Cardiac fibroblast (primary cell): ENCODE measurements at regions not wholly inside any gene's neighbourhood (a gene's known extent, or its start where the extent isn't known, plus 50 kb on each side); places are given as distances from the start of the nearest gene placed in this dataset.
A peak's percentile ranks its signal among the peaks of the same experiment; 100 is the strongest.

Source experiments
- DNase-seq, 2 donors: peaks; one replicate each; pipeline versions ENCODE4 v3.0.0 to v3.0.0-alpha.2; 2010; ENCODE audit warnings: low read depth in 2 of 2
- H3K4me3 ChIP-seq, 2 donors: replicated peaks in 1 of 2; 1 replicate in 1 of 2; 2 replicates in 1 of 2; pipeline ENCODE4 v1.5.1; 2011; ENCODE audit warnings: low read depth in 2 of 2, low read length in 2 of 2, mild to moderate bottlenecking in 2 of 2, moderate library complexity in 1 of 2
- TF ChIP-seq, protein P1 (sequence below): IDR thresholded peaks from one replicate; pipeline ENCODE4 v1.5.1; 2011; ENCODE audit warnings: low read depth, mild to moderate bottlenecking, low read length, inconsistent platforms

DNA sequence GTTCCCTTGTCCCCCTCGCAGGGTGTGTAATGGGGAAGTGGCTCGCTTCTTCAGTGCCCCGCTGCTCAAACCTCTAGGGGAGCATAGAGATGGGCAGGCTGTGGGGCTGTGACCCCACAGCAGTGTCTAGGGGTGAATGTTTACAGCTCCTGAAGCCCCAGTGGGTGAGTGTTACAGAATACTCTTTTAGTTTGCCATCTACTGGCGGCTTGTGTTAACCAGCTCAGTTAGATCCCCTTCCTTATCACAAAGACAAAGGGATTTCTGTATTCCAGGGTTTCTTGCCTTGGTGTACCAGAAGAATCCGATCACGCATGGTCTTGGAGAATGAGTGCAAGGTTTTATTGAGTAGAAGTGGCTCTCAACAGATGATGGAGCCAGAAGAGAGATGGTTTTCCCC is 108.1 kb upstream of the IQCM start:
- no peak for DNase-seq
- TF ChIP-seq, protein P1, sequence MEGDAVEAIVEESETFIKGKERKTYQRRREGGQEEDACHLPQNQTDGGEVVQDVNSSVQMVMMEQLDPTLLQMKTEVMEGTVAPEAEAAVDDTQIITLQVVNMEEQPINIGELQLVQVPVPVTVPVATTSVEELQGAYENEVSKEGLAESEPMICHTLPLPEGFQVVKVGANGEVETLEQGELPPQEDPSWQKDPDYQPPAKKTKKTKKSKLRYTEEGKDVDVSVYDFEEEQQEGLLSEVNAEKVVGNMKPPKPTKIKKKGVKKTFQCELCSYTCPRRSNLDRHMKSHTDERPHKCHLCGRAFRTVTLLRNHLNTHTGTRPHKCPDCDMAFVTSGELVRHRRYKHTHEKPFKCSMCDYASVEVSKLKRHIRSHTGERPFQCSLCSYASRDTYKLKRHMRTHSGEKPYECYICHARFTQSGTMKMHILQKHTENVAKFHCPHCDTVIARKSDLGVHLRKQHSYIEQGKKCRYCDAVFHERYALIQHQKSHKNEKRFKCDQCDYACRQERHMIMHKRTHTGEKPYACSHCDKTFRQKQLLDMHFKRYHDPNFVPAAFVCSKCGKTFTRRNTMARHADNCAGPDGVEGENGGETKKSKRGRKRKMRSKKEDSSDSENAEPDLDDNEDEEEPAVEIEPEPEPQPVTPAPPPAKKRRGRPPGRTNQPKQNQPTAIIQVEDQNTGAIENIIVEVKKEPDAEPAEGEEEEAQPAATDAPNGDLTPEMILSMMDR, result no peak
- no peak overlapping the region for H3K4me3 ChIP-seq

DNA sequence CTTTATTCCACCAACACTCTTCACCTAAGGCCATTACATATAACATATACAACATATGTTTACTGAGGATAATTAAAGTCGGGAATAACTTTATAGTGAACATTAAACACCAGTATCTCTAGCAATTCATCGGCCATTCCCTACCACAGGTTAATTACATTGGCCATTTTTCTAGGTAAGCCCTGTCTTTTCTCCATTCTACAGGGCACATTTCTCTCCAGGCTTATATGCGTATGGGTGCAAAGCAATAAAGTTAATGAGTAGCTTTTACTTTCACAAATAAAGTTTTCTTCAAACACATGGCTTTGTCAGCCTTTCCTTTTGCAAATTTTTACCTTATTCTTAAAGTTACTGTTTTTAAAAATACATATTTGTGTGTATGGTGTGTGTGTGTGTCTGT is 111.9 kb upstream of the IQCM start:
- TF ChIP-seq, protein P1, result no peak
- no peak for DNase-seq
- H3K4me3 ChIP-seq, result no peak overlapping the region

DNA sequence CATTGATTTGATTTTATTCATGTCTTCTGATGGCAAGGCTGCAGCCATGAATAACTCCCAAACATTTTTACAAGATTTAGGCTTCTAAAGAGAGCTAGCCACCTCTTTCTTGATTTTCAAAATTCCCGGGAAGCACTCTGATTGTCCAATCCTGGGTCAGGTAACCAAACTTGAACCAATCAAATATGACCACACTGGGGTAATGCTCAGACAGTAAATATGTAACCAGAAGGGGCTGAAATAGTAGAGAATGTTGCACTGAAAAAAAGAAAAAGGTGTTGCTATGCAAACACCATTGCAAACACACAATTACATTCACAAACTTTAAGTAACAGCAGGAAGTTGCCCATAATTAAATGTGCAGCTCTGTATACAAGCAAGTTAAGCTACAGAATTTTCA is 112.9 kb upstream of the IQCM start:
- no peak for DNase-seq
- TF ChIP-seq, protein P1, result no peak
- H3K4me3 ChIP-seq, result no peak overlapping the region

DNA sequence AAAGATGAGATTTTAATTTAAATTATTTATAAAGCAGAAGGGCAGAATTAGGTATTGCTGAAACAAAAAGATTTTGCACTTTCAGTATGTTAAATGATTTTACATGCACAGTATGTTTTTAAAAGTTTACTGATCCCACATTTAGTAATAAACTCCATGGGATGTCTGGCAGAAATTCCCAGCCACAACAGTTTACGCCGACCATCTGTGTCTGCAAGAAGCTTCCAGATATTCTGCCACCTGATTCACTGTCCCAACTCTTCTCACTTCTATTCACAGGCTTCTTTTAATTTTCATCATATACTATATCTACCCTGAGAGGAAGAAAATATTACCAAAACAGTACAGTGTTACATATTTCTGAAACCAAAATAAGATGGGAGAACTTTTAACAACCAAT is 115.8 kb upstream of the IQCM start:
- TF ChIP-seq, protein P1, result no peak
- H3K4me3 ChIP-seq, result no peak overlapping the region
- DNase-seq, result no peak

DNA sequence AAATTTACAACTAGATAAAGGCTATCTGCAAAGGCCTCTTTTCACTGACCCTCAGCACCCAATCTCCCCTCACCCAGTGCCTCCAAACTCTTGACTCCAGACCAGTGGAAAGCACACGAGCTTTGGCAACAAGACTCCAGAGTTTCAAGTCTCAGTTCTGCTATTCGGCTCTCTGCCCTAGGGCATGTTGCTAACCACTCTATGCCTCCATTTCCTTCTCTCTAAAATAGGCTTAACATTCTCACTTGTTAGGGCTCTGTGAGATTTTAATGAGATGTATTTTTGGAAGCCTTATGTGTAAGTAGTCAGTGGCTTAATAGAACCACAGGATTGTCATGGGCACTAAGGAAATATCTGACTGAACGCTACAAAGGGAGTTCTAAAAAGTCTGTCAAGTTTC is 116.5 kb upstream of the IQCM start:
- DNase-seq, result no peak
- TF ChIP-seq, protein P1, result no peak
- H3K4me3 ChIP-seq, result no peak overlapping the region

DNA sequence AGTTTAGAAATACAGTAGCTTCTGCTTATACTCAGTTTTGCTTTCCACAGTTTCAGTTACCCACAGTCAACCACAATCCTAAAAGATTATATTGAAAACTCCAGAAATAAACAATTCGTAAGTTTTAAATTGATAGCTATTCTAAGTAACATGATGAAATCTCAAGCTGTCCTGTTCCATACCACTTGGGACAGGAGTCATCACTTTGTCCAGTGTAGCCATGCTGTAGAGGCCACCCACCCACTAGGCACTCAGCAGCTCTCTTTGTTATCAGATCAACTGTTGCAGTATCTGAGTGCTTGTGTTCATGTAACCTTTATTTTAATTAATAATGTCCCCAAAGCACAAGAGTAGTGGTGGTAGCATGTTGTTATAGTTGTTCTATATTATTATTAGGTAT is 117.5 kb upstream of the IQCM start:
- H3K4me3 ChIP-seq, result no peak overlapping the region
- TF ChIP-seq, protein P1, result no peak
- DNase-seq, result no peak

DNA sequence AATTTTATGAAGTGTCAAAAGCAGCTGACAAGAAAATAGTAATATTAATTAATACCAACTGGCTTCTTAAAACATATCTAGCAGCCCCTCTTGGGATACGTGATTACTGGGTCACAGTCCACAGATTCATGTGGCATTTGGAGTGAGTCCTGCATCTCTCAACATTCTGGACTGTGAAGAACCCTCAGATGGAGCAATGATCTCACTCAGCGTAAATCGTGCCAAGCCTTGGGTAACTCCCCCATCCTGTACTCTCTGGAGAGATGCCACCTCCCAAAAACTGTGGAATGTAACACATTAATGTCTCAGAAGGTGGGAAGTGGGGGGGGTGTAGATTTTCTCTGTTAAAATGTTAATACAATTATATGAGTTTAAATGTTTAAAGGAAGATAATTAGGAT is 118.2 kb upstream of the IQCM start:
- peak; percentile 29 to 41 for DNase-seq
- TF ChIP-seq, protein P1, result no peak
- H3K4me3 ChIP-seq, result no peak overlapping the region
